ENCODE measurements at regions not wholly inside any gene's neighbourhood (a gene's known extent, or its start where the extent isn't known, plus 50 kb on each side); places are given as distances from the start of the nearest gene placed in this dataset.

DNA sequence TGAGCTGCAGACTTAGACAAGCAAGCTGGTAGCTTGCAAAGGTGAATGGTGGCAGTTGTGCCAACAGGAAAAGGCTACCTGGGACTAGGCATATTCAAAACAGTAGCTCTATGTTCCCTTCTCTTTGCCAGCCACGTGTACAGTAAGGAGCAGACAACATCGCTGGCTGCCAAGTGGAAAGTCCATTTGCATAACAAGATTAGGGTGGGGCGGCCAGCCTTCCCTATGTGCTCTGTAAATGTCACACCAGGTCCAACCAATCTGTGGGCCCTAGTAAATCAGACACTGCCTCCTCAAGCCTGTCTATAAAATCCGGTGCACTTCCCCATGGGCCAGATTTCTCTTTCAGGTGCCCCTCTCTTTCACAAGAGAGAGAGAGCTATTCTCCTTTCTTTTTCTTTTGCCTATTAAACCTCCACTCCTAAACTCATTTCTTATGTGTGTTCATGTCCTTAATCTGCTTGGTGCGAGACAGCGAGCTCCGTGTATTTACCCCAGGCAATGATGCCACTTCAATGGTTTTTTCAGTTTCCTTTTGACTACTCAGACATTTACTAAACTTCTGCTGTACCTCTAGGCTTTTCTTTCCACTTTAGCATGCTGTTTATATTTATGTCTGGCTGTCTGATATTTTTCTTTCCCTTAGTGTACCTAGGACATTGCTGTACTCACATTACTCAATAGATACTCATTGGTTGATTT, 297.4 kb upstream of the GCFC2 start:
- Histone ChIP-seq H3K4me2 (no peak overlapping the region), H3K4me3 (no peak overlapping the region), H3K9me3 (ENCODE audit: low read depth) (no peaks in the 10 kb centered on the region), H3K36me3 (replicated peaks; ENCODE audit: insufficient read depth, low read depth) (no peaks in the 10 kb centered on the region), H3K27me3 (no peaks in the 10 kb centered on the region), H3K79me2 (no peaks in the 10 kb centered on the region), H3K4me1 (ENCODE audit: insufficient read depth) (no peaks in the 10 kb centered on the region), H3K9me2 (replicated peaks; ENCODE audit: insufficient read depth) (no peaks in the 10 kb centered on the region), H3K27ac (no peak overlapping the region), H2AFZ (no peak overlapping the region), H4K20me1 (ENCODE audit: insufficient read depth, poor library complexity, severe bottlenecking) (no peaks in the 10 kb centered on the region)
- WGBS (ENCODE audit: low lambda C conversion rate, missing lambda C conversion rate): 62% methylated on average over 7 of the region's 7 CpGs
- DNase-seq (ENCODE audit: low spot score): no peak
- TF ChIP-seq EZH2phosphoT487 (IDR thresholded peaks at IDR 0.05; ENCODE audit: low read depth, severe bottlenecking, unreplicated experiment) (no peak), CTCF (IDR thresholded peaks at IDR 0.05; ENCODE audit: poor library complexity) (no peak), EZH2 (IDR thresholded peaks at IDR 0.05; ENCODE audit: borderline replicate concordance) (no peak)

GRCh38 chr2:76000425-76000824, 289.7 kb upstream of the GCFC2 start:
- H3K9me3 ChIP-seq (ENCODE audit: low read depth): no peaks in the 10 kb centered on the region
- DNase-seq (ENCODE audit: low spot score): no peak
- no peak overlapping the region for H3K27ac ChIP-seq
- H4K20me1 ChIP-seq (ENCODE audit: insufficient read depth, poor library complexity, severe bottlenecking): no peaks in the 10 kb centered on the region
- no peaks in the 10 kb centered on the region for H3K4me1 ChIP-seq (ENCODE audit: insufficient read depth)
- H3K9me2 ChIP-seq (replicated peaks; ENCODE audit: insufficient read depth): no peaks in the 10 kb centered on the region
- H2AFZ ChIP-seq: no peak overlapping the region
- no peaks in the 10 kb centered on the region for H3K27me3 ChIP-seq
- H3K36me3 ChIP-seq (replicated peaks; ENCODE audit: insufficient read depth, low read depth): no peaks in the 10 kb centered on the region
- no peak overlapping the region for H3K4me2 ChIP-seq
- H3K79me2 ChIP-seq: no peaks in the 10 kb centered on the region
- WGBS (ENCODE audit: low lambda C conversion rate, missing lambda C conversion rate): 85% methylated on average over 2 of the region's 2 CpGs
- H3K4me3 ChIP-seq: no peak overlapping the region
- TF ChIP-seq EZH2 (IDR thresholded peaks at IDR 0.05; ENCODE audit: borderline replicate concordance): no peak
- TF ChIP-seq EZH2phosphoT487 (IDR thresholded peaks at IDR 0.05; ENCODE audit: low read depth, severe bottlenecking, unreplicated experiment): no peak
- TF ChIP-seq CTCF (IDR thresholded peaks at IDR 0.05; ENCODE audit: poor library complexity): no peak

DNA sequence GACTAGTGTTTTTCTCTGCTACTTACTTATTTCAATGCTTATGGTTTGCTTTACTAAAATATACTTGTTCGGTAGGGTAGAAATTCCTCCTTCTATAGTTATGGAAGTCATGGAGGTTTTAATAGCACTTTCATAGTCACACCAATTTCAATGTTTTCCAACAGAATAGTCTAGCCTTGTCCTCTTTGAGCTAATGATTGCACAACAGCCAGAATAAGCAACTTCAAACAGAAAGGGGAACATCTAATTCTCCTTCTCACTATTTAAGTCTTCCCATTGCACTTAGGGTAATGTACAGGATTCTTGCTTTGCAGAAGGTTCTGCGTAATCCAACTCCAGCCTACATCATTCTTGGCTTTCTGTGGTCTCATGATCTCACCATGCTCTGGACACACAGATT, 287.7 kb upstream of the GCFC2 start:
- no peak overlapping the region for H3K4me3 ChIP-seq
- WGBS (ENCODE audit: low lambda C conversion rate, missing lambda C conversion rate): 87% methylated on average over 2 of the region's 2 CpGs
- no peak for TF ChIP-seq EZH2 (IDR thresholded peaks at IDR 0.05; ENCODE audit: borderline replicate concordance)
- no peak for TF ChIP-seq EZH2phosphoT487 (IDR thresholded peaks at IDR 0.05; ENCODE audit: low read depth, severe bottlenecking, unreplicated experiment)
- TF ChIP-seq CTCF (IDR thresholded peaks at IDR 0.05; ENCODE audit: poor library complexity): no peak

More for the DNA sequence above, 287.7 kb upstream of the GCFC2 start:
- no peak overlapping the region for H3K4me2 ChIP-seq
- H3K4me1 ChIP-seq (ENCODE audit: insufficient read depth): no peaks in the 10 kb centered on the region
- H3K36me3 ChIP-seq (replicated peaks; ENCODE audit: insufficient read depth, low read depth): no peaks in the 10 kb centered on the region
- no peaks in the 10 kb centered on the region for H3K27me3 ChIP-seq
- no peaks in the 10 kb centered on the region for H4K20me1 ChIP-seq (ENCODE audit: insufficient read depth, poor library complexity, severe bottlenecking)
- no peaks in the 10 kb centered on the region for H3K9me3 ChIP-seq (ENCODE audit: low read depth)
- DNase-seq (ENCODE audit: low spot score): no peak
- no peak overlapping the region for H3K27ac ChIP-seq
- no peak overlapping the region for H2AFZ ChIP-seq
- H3K9me2 ChIP-seq (replicated peaks; ENCODE audit: insufficient read depth): no peaks in the 10 kb centered on the region
- H3K79me2 ChIP-seq: no peaks in the 10 kb centered on the region

Measured in hepatocyte (in vitro differentiated cells).